Pulmonary artery endothelial cell (primary cell): ENCODE measurements at regions not wholly inside any gene's neighbourhood (a gene's known extent, or its start where the extent isn't known, plus 50 kb on each side); places are given as distances from the start of the nearest gene placed in this dataset.
"Not testable (repeated sequence)": the region's sequence is repeated elsewhere in the genome, so short reads cannot be mapped to it uniquely, and the experiment has no call there.

Experiments
- DNase-seq: peaks from one replicate; pipeline ENCODE4 v3.0.0-alpha.2; 2011; ENCODE audit warnings: low read depth, low spot score

DNA sequence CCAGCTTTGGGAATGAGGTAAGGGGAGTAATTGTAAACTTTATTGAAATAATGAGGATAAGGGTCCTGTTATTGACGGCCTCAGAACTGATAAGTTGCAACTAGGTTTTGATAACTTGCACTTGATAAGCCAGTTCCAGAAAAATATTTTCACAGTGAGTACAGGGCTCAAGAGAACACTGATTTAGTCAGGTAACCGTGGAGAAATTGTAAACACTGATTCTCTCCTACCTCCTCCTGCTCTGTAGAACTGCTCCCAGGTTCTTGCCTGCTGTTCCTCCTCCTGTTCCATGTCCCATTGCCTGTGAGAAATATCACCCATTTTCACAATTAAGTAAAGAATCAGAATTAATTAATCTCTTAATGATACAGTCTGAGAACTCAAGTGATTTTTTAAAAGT, 55.0 kb upstream of the CXXC4 start:
- DNase-seq = no peak

DNA sequence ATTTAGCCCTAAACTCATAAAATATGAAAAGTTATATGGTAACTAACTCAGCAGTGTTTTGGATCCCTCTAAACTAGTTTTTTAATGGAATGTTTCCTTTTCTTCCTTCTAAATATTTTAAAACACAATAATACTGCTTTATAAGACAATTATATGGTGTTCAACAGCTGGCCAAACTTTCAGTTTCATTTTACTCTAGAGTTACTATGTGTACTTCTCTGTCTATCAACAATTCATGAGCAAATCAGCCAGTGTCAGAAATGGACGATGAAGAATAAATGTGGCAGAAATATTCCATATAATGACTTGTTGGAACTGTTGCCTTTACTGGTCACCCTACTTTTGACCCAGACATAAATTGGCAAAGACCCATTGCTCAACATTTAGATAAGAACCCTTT, 64.8 kb upstream of the CXXC4 start:
- DNase-seq = no peak

DNA sequence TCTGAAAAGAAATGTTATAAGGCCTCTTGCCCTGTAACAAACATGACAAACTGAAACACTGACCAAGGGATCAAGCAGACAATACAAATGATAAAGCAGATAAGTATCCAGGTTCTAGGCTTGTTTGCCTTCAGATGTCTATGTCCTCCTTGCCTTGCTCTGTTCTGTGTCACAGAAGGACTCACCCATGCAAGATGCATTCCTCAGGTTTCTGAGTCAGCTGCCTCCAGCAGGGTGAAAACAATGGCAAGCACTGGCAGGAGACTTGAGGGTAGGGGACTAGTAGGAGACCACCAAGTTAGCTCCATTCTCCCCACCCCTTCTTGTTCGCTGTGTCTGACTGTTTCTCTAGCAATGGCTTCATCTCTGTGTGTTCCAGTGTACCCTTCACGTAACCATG, 76.6 kb upstream of the CXXC4 start:
- DNase-seq = no peak

DNA sequence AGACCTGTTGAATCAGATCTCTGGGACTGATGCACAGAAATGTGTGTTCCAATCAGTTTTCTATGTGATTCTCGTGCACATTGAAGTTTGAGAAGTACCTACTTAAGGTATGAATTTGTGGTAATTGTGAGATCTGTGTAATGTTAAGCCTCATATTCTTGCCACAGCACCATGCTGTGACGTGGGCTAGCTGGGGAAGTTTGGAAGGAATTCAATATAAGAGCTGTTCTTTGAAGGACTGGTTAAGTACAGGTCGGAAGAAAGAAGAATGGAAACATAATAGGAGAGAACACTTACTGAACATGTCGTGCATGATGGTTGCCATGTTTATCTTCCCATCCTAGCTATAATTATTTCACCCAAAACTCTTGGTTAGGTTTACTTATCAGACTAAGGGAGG, 79.7 kb upstream of the CXXC4 start:
- no peak for DNase-seq

DNA sequence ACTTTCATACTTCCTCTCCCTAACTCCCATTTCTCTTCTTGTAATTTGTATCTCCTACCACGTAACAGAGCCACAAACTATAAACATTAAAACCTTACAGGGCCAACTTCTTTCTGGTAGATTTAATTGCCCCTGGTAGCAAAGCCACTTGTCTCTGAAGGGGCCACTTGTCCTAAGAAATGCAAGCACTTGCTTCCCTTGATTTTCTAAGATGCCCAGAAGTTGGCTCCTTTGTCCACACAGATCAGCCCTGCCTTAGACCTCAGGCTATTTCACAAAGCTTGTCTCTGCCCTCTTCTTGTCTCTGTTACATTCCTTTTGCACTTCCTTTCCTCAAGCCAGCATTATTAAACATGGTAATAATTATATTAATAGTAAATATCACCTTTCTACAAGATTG, 80.6 kb upstream of the CXXC4 start:
- DNase-seq = no peak

DNA sequence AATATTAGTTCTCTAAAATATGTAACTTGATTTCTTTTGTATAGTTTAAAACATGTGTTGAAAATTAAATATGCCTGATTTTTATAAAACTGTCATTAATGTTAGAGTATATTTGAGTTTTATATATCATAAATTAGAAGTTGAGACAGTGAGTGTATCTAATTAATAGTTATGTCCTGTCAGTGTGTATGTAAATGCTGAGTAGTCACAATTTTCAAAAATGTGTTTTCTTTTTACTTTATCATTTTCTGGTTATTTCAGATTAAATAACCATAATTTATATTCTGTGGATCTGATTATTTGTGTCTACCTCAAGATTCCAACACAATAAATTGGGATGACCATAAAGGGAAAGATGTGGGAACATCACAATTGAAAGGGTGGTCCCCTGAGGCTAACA, 82.7 kb upstream of the CXXC4 start:
- no peak for DNase-seq

DNA sequence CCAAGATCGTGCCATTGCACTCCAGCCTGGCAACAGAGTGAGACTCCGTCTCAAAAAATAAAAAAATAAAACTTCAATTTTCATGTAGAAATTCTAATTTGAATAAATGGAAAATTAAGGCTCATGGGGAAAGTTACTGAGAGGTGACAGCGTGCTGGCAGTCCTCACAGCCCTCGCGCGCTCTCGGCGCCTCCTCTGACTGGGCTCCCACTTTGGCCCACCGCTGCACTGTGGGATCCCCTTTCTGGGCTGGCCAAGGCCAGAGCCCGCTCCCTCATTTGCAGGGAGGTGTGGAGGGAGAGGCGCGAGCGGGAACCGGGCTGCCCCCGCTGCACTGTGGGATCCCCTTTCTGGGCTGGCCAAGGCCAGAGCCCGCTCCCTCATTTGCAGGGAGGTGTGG, 86.8 kb upstream of the CXXC4 start:
- DNase-seq = not testable (repeated sequence)

DNA sequence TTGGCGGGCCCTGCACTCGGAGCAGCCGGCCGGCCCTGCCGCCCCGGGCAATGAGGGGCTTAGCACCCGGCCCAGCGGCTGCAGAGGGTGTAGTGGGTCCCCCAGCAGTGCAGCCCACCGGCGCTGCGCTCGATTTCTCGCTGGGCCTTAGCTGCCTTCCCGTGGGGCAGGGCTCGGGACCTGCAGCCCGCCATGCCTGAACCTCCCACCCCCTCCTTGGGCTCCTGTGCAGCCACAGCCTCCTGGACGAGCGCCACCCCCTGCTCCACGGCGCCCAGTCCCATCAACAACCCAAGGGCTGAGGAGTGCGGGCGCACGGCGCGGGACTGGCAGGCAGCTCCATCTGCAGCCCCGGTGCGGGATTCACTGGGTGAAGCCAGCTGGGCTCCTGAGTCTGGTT, 87.4 kb upstream of the CXXC4 start:
- DNase-seq = not testable (repeated sequence)

DNA sequence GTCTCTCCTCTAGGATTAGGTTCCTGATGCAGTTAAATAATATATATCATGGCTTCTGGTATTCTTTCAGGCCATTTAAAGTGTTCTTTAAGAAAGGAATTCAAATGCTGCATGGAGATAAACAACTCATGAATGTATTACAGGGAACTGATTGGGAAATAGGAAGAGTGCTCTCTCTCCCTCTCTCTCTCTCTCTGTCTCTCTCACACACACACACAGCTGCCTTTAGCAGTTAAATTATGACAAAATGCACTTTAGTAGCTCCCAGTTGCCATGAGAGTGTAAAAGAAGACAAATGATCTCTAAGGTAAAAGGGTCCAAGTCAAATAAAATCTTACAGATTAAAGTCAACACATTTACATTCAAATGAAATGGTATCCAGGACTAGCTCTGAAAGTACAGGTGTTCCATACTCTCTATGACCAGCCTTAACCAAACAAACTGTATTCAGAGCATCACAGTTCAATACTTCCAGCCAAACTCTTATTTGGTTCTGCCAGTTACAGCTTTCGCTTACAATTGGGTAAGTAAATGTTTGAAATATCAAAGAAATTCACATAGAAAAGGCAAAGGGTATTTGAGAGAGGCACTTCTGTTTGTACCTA, 94.7 kb upstream of the CXXC4 start:
- DNase-seq = no peak

DNA sequence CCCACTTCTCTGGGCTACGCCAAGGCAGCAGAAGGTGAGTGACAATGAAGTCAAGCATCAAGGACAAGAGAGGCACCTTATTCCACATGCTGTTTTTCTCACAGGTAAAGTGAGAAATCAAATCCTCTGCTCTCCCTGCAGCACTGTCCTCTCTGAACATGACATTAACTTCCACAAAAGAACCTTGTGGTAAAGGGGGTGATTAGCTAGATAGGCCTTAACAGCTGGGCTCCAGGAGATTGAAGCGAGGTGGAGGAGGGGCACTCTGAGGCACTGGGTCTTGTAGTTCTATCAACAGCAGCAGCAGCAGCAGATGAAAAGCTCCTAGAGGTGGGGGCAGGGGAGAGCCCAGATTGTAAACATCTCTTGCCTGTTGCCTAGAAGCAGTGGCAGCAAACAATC, 96.8 kb upstream of the CXXC4 start:
- DNase-seq = no peak

DNA sequence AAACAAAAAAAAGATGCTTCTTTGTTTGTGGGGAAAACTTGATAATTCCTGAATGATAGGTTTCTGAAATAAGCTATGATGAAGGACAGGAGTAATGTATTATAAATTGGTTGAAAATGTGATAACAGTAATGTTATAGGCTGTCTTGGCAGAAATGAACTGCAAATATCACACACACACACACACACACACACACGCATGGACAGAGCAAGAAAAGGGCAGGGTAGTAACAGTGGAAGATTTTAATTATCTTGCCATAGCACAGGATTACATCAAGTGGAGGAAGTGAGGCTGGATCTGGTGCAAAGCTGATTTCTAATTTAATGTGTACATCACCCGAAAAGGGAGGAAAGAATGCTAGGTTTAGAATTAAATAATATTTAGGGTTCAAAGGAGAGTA, 97.5 kb upstream of the CXXC4 start:
- no peak for DNase-seq

DNA sequence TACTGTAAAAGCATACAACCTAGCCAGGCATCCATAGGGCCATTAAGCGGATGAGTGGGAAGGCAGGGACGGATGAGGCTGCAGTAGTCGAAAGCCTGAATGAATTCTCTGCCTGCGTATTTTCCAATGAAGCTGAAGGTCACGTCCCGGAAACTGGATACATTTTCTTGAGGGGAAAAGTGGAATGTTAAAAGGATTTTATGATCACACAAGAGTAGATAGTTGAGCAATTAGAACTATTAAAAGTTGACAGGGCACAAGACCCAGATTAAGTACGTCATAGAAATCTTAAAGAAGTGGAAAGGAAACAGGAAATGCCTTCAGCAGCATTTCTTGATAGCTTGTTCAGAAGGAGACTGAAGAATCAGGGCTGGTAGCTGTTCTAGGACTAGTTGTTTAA, 98.3 kb upstream of the CXXC4 start:
- no peak for DNase-seq

DNA sequence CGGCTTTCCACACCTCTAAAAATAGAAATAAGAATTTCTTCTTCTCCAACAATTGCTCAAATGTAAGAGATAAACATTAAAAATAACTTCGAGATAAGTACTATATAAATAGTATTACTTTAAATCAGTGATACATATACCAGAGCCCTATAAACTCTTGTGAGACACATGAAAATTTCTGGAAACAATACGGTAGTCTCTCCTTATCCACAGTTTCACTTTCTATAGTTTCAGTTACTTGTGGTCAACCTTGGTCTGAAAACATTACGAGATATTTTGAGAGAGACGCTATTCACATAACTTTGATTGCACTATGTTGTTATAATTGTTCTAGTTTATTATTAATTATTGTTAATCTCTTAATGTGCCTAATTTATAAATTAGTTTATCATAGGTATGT, 101.5 kb upstream of the CXXC4 start:
- no peak for DNase-seq

DNA sequence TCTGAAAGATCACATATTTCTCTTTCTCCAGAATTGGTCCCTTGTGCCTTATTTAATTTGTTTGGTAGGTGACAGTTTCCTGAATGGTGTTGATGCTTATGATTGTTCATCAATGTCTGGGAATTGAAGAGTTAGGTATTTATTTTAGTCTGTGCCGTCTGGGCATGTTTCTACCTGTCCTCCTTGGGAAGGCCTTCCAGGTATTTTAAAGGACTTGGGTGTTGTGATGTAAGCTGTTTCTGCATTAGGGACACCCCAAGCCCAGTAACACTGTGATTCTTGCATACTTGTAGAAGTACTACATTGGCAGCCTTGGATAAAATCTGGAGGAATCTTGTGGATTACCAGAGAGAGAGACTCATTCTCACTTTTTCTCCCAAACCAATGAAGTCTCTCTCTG, 120.8 kb upstream of the CXXC4 start:
- DNase-seq = no peak

DNA sequence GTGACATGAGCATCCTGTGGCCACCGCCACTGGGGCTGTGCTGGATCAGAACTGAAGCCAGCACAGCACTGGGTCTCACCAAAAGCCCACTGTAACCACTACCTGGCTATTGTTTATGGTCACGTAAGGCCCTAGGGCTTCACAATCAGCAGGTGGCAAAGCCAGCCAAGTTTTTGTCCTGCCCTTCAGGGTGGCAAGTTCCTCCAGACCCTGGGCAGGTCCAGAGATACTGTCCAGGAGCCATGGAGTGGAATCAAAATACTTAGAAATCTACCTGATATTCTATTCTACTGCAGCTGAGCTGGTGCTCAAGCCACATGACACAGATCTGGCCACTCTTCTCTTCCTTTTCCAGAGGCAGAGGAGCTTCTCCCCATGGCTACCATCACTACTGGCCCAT, 121.2 kb upstream of the CXXC4 start:
- no peak for DNase-seq

DNA sequence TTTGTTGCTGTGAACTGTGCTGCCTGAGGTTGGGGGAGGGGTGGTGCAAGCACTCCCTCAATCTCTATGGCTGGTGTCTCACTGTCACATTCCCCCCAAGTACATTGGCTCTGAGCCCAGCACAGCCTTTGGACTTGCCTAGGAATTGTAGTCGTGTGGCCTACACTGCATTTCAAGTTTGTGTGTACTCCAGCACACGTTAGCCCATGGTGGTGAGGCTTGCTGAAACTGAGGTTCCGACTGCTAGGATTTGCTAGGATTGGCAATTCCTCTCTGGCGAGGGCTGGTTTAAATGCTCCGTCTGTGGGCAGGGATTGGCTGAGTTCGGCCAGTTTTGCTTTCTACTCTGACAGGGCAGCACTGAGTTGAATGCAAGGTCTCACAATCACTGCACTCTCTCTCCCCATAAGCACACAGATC, 121.7 kb upstream of the CXXC4 start:
- no peak for DNase-seq

DNA sequence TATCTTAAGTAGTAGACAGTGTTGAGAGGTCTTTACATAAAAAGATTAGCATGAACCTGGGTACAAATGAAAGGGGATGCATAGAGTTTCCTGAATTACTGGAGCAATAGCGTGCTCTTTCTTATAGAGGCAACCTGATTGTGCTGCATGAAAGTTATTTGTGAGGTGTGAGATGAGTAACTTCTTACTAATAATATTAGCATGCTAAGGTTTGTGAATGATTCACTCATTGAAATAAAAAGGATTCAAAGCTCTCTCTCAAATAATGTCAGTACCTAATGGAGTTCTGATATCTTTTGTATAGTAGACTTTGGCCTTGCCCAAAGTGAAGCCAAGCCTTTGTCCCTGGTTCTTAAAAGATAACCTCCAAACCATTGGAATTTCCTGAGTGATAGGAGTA, 131.0 kb upstream of the CXXC4 start:
- DNase-seq = no peak

DNA sequence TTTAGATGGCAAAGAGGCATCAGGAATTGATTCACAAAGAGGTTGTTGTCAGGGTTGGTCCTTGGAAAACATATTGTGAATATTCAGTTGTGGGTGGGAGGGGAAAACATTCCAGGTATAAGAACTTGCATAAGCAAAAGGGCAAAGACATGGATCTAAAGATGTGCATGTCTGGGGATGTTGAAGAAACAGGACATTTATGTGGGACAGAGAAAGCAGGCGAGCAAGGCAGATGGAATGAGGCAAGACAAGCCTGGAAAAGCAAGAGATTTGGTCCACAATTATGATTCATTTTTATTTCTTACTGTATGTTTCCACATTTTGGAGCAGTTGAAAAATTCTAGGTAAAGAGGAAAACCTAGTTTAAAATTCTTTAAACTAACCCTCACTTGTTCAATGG, 134.9 kb upstream of the CXXC4 start:
- no peak for DNase-seq

DNA sequence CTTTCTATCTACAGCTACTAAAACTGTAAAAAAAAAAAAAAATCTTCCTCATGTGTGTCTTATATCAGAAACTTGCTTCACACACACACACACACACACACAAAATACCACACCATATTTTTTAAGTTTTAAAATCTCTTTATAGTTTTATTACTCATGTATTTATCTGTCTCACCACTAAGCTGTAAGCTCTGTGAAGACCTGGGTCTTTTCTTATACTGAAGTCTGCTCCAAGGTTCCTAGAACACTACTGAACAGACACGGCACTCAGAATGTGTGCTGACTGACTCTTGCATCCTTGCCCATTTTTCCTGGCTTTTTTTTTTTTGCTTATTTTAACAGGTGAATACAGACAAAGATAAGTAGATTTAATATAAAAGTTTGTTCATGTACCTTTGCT, 135.6 kb upstream of the CXXC4 start:
- DNase-seq = no peak

DNA sequence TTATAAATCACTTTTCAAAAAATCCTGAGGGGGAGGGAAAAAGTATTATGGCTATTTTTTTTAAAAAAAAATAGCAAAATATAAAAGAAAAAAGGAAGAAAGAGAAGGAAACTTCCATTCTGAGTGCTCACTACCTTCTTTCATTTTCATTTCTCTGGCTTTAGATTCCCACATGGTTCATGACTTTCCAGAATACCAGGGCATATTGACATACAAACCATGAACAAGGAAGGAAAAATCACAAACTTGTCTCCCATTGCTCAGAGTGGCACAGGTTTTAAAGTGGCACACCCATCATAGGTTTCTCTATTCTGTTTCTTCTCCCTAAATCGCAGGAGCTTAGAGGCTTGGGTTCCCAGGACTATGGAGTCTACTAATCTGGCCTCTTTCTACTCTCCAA, 136.3 kb upstream of the CXXC4 start:
- DNase-seq = no peak

DNA sequence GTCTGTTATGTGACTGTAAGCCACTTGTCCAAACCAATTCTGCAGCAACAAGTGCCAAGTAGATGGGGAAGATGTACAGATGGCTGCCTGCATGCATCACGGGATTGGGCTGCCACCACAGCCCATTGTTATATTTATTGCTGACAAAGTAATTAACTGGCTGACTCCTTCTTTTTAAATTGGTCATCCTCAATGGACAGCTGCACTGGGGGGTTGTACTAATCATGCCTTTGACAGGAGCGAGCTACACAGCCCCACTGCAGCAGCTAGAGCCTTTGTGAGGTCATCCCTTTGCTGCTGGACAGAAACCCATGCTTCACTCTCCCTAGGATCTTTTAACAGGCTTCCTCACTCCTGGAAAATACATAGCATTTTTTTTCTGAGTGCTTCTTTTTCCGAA, 146.7 kb upstream of the CXXC4 start:
- DNase-seq = no peak

DNA sequence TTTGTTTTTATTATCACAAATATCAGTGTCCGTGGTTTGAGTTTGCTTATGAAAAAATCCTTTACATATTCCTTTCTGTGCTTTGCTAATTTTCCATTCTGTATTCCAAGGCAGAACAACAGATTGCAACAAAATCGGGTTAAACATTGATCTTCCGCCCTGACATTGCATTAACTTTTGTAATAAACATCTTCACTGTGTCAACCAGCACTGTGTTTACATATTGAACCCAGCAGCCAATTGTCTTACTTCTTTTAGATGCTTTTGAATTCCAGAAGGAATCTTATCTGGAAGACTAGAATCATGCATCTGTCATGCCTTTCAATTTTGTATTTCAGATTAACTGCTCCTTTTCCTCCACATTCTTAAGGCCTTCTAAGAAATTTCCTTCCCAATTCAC, 147.8 kb upstream of the CXXC4 start:
- no peak for DNase-seq

DNA sequence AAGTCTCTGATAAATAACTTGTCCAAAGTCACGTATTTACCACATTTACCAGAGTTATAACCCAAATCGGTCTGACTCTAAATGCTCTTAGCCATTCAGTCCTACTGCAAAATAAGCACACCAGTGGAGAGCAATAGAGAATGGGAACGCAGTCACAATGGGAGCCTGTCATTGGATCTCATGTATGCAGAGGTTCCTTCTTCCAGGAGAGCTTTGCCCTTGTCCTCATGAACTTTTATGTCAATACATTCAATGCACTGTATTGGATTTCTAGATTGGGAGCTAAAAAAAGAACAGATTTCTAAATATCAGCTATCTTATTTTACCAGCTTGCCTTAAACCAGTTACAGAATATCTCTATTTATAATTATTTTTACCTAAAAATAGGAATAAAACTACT, 149.1 kb upstream of the CXXC4 start:
- DNase-seq = no peak

DNA sequence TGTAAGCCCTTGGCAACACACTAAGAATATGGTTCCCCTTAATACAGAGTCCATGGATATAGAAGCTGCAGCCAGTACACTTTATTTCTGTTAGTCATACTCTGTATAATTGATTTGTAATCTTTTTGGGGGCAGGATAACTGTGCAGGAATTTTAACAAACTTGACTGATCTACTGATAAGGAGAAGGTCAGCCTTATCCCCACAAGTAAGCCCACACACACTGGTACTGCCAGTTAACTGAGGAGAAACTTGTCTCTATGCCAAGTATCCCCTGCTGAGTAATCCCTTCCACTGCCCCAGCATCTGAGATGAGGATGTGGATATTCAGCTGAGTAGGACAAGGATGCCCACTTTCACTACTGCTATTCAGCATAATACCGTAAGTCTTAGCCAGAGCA, 154.9 kb upstream of the CXXC4 start:
- DNase-seq = no peak
